DMS53 treated with DMSO at 0.1 percent for 48 hours (cell line): ENCODE measurements at regions not wholly inside any gene's neighbourhood (a gene's known extent, or its start where the extent isn't known, plus 50 kb on each side); places are given as distances from the start of the nearest gene placed in this dataset.
"Not testable (repeated sequence)": the region's sequence is repeated elsewhere in the genome, so short reads cannot be mapped to it uniquely, and the experiment has no call there.

ENCODE experiments used
- DNase-seq: peaks from one replicate; lab custom pipeline; 2025; ENCODE audit not compliant: unreplicated experiment; lab: John Stamatoyannopoulos, UW

DNA sequence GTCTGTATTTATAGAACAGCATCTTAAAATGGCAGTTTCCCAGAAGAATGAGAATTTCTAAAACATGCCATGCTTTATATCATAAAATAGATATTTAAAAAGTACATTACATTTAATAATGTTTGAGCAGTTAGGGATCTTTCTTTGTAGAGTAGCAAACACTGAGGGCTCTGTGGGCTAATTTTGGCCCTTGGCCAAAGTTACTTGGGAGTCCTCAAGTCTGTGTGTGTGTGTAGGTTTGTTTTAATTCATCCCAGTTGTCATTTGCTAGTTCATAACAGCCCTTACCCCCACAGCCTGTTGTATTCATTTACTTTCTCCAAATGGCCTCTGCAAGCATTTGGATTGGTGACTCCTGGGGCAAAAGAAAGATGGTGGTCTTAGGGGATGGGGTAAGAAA lies 576.4 kb upstream of the SGCD start:
- no peak for DNase-seq

DNA sequence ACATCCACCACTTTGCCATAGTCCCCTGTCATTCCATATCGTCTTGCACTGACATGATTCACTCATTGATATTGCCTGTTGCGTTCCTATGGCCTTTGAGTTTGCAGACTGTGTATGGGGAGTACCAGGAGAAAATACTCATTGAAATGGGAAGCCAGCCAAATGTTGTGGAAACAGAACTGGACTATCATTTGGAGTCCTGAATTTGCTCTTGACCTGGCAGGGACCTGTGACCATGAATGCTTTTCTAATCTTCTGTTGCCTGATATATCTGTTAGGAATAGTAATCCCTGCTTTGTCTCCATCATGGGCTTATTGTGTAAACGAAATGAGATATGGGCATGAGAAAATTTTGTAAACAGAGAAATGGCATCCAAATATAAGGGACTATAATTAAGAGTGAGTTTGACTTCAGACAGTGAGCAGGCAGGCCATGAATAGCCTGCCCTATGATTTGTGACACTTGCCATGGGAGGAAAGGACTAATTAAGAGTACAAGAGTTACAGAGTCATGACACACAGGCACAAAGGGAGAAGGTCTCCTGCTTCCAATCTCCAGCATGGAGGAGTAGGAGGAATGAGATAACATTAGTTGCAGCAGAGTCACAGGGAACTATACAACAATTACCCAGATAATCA lies 572.9 kb upstream of the SGCD start:
- peak; percentile 32 for DNase-seq

DNA sequence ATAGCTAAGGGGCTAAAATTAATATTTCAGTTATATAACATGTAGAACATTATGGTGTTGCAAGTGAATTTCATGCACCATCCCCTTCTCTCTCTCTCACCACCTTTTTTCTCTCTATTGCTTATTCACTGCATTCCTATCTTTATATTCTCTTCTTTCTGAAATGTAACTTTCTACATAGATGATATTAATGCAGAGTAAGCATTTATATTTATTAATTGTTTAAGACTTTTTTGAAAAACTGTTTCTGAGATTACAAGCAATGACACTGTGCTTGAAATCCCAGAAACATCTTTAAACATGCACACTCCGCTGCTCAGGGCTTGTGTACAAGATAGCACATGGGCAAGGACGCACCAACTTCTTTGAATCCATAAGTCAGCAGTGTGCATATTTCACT lies 567.7 kb upstream of the SGCD start:
- no peak for DNase-seq

DNA sequence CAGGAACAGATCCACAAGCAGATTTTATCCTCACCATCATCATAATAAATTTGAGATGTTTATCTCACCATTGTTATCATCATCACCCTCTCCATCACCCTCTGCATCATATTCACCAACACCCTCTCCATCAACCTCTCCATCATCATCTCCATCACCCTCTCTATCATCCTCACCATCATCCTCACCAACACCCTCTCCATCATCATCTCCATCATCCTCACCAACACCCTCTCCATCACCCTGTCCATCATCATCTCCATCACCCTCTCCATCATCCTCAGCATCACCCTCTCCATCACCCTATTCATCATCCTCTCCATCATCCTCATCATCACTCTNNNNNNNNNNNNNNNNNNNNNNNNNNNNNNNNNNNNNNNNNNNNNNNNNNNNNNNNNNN lies 567.0 kb upstream of the SGCD start:
- no peak for DNase-seq

DNA sequence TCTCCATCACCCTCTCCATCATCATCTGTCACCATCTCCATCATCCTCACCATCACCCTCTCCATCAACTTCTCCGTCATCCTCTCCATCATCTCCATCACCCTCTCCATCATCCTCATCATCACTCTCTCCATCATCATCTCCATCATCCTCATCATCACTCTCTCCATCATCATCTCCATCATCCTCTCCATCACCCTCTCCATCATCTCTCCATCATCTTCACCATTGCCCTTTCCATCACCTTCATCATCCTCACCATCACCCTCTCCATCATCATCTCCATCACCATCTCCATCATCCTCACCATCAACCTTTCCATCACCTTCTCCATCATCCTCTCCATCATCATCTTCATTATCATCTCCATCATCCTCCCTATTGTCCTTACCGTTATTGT lies 565.5 kb upstream of the SGCD start:
- no peak for DNase-seq

DNA sequence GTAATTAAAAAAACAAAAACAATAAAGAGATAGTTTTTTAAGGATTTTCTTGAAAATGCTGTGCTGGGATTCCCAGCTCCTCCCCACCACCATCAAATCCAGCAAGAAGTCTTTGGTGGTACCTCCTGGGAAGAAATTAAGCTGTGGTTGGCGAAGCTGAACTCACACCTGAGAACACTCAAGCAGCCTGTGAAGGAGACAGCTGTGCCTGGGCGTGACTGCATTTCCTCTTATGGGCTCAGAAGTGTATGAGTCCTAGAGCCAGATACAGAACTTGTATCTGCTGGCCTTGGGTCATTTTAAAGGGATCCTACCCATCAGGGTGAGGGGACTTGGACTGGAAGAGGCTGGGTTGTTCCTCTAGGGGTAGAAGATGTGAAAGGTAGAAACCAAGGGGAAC lies 561.2 kb upstream of the SGCD start:
- no peak for DNase-seq

DNA sequence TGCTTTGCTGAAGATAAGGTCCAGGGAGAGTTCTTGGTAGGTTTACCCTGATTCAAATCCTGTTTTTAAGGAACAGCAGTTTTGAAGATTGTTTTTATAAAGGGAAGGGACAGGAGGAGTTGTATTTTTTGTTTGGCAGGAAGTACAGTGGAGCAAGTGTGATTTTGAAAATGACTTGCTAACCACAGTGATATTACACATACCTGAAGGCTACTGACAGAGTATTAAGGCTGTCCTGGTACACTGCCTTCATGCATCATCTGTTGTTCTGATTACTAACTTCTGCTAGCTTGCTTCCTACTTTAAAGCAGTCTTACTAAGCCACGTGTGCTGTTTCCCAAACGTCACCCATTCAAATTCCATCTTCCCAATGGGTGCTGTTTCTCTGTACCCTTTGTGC lies 559.5 kb upstream of the SGCD start:
- no peak for DNase-seq

DNA sequence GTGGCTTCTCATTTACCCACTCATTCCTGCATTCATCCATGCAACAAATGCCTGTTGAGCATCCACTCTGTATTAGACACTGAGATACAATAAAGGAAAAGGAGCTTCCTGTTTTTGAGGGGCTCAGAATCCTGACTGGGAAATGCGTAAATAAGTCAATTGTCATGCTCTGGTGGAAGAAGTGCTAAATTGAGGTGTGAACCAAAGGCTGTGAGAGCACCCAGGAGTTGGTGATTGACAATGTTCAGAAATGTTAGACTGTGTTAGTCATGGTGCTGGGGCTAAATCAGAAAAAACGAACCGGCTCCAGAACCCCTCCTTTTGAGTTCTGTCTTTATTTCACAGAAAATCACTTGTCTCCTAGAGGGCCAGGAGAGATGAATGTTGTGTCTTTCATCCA lies 558.6 kb upstream of the SGCD start:
- DNase-seq = no peak

DNA sequence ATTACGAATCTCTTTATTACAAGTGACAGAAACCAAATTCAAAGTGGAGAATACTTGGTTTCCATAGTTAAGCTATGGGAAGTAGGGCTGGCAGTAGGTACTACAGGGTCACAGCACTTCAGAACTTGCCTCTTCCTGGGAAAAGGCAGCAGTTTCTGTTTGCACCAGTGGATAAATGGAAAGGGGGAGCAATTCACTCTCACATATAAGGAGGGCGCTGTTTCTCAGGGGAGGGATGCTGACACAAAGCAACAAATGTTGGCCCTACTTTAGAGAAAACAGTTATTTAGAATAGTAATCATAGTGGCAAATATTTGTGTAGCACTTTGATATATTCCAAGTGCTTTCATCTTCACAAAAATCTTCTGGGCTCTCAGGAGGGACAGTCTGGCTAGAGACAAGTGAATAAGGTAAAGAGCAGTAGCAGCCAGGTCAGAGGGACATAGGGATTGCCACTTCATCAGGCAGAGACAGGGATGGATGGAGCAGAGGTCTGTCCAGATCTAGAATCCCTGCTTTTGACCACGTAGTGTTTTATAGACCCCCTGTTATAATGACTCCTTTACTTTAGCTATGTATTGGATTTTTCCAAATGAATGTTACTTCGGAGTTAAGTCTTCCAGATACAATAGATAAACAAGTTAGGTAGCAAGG lies 554.8 kb upstream of the SGCD start:
- DNase-seq = no peak

DNA sequence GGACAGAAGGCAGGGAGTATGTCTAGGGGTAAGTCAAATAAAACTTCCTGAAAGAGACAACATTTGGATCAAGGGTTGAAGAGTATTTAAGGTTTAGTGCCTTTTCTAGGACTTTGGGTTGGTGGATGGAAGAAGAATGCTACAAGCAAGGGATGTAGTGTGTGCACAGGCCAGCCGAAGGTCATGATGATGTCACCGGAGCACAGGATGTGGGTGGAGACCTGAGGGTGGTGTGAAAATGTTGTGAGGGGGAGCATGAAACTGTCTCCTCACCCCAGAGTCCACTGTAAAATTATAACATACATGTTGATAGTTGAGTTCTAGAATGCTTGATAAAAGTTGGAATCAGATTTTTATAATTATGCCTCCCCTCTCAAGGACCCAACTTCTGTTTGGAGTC lies 553.3 kb upstream of the SGCD start:
- no peak for DNase-seq

DNA sequence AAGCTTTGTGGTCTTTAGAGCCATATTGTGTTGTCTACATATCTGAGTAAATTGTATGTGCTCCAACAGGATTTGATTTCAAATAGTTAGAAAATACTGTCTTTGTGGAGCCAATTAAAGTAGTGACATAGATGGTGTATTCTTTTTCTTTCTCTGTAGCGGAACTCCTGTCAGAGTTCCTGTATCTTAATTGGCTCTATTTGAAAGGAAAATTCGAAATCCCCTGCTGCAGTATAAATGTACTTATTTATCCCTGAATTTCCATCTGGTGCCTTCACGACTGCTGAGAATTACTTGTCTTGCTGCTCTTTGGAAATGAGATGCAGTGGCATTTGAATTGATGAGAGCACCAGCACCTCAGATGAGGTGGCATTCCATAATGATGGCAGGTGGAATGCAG lies 546.7 kb upstream of the SGCD start:
- DNase-seq = no peak

DNA sequence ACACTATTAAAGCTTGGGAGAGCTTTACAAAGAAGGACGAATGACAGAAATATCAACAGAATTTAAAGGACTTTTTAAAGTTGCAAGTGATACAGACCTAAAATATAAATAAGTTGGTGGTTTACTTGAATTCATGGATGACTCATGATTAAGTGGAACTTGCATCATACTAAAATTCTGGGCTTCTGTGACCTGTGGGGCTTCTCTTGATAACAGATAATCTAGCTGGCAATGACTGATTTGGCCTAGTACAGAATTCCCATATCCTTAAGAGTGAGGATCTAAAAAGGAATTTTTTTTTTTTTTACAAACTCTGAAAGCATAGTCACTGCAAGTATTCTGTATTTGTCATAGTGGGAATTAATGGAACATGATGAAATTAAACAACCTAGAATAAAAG lies 543.7 kb upstream of the SGCD start:
- DNase-seq = no peak

DNA sequence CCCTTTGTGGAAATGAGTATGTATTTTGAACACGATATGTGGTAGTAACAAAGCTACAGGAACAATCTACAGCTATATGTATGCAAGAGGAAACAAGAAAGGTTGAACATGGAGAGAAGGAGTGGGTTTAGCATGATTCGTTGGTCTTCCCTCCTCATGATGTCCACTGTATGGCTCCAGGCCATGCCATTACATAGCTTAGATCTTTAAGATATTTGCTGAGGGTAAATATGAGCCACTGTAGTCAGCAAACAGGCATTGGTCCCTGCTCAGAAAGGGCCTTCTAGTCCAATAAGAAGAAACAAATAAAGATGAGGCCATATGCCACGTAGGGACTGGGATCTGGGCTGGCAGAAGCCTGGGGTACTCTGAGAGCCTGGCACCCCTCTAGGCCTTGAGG lies 543.2 kb upstream of the SGCD start:
- no peak for DNase-seq

DNA sequence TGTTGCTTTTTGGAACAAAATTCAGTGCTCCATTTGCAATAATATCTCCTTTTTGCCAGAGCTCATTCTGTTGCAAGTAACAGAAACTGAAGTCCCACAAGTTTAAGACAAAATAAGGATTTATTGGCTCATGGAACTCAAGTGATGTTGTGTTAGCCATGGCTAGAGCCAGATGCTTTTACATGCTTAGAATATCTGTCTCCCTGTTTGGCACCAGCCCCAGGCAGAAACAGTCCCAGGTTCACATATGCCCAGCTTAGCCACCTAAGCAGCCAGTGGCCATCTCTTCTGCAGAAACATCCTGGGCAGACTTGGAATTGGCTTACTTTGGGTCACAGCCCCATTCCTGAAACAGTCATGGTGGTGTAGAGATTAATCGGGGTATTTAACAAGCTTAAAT lies 540.9 kb upstream of the SGCD start:
- no peak for DNase-seq

DNA sequence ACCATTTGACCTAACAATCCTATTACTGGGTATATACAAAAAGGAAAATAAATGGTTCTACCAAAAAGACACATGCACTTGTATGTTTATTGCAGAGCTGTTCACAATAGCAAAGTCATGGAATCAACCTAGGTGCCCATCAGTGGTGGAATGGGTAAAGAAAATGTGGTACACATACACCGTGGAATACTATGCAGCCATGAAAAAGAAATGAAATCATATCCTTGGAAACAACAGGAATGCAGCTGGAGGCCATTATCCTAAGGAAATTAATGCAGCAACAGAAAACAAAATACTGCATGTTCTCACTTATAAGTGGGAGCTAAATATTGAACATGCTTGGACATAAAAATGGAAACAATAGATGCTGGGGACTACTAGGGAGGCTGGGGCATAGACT lies 534.1 kb upstream of the SGCD start:
- no peak for DNase-seq

DNA sequence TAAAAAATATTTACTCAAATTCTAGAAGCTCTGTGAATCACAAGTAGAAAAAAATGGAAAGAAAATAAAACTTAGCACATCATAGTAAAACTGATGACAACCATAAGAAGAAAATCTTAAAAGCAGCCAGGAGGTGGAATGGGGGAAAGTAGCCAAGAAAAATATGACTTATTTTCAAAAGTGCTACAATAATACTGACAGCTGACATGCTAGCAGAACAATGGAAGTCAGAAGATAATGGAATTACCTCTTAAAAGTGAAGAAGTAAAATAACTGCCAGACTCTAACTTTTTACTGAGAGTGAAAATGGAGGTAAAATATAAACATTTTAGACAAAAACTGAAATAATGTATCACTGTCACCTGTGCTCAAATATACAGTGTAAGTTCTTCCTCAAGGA lies 532.2 kb upstream of the SGCD start:
- peak; percentile 23 for DNase-seq

DNA sequence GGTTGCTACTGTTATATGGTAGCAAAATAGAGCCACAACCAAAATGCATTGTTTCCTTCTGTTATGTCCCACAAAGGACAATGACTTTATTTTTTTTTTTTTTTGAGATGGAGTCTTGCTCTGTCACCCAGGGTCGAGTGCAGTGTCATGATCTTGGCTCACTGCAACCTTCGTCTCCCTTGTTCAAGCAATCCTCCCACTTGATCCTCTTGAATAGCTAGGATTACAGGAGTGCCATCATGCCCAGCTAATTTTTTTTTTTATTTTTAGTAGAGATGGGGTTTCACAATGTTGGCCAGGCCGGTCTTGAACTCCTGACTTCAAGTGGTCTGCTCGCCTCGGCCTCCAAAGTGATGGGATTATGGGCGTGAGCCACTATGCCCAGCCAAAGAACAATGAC lies 527.7 kb upstream of the SGCD start:
- DNase-seq = no peak

DNA sequence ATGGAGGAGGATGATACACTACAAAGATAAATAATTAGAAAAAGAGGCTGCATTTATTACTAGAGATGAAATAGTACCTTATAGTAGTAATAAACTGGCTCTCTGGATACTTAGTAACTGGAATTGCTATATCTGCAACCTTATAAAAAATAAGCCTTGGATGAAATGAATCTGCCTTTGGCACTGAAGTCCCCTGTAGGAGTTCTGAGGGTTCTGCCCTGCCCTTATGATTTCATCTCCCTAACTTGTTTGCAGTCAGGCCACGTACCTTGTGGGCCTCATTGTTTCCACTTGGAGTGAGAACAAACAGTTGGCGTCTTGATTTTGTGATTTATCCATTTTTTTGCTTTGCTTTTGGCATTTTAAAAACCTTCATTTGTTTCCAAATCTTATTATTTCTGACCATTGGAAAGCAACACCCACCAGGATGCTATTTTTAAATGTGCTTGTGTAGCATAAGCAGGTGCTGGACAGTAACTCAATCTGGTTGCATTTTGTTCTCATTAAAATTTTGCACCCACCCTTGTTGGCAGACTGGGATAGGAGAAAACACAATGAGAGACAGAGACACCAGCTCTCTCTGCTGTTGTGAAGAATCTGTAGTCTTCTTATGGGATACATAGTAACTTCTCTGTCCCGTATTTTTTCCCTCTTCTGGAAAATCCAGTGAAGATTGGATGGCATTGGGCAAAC lies 518.9 kb upstream of the SGCD start:
- no peak for DNase-seq

DNA sequence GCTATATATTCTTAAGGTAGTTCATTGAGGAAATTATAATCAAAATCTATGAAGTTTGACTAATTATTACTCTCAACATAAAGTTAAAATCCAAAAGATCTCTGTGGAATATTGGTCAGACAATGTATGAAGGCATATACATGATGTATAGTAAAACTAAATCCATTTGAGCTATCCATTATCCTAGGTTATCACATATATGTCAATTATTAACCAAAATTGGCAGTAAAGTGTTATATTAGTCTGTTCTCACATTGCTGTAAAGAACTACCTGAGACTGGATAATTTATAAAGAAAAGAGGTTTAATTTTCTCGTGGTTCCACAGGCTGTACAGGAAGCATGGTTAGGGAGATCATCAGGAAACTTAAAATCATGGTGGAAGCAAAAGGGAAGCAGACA lies 511.7 kb upstream of the SGCD start:
- DNase-seq = no peak

DNA sequence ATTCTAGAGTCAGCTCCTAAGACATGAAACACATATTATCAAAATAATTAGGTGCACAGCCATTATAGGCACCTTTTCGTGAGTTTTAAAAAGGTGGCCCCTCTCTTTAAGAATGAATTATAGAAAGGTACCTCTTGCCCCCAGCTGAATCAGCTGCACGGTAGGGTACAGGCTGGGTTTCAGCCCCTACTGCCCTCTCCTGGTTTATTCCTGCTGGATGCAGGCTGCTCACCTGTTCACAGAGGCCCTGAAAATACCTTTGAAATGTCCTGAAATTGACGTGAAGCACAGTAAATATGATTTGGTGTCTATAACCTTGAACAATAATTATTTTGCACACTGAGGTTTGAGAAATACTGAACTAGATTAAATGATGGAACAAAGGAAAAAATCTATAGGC lies 504.8 kb upstream of the SGCD start:
- no peak for DNase-seq

DNA sequence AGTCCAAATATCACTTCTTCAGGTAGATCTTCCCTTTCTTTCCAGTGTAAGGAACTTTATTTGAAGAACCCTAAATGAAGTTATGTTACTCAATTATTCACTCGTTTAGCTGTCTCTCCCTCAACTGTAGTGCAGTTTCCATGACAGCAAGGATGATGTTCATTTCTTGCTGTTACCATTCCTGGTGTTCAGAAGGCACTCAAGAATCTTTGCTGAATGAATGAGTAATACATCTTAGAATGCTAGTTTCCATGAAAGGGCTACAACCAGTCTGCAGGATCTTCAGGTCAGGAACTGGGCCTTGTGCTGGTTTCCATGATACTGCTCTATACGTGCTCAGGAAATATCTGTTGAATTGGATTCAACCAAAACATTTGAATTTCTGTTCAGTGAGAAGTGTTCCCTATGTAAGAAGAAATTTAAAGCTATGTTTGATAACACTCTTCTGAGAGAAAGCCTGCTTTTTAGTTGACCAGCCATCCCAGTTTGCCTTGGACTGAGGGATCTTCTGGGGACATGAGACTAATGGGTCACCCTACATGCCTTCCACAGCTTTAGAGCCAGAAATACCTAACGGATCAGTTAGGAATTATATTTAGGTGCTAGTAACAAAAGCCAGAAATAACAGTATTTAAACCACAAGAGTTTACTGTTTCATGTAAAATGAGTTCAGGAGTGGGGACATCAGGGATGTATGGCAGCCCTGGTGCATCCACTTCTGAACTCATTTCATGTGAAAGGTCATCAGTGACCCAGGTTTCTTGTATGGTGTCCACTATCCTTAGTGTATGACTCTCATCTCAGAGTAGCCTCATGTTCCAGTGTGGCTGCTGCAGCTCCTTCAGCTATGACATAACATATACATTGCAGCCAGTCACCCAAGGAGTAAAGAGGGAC lies 500.1 kb upstream of the SGCD start:
- no peak for DNase-seq

DNA sequence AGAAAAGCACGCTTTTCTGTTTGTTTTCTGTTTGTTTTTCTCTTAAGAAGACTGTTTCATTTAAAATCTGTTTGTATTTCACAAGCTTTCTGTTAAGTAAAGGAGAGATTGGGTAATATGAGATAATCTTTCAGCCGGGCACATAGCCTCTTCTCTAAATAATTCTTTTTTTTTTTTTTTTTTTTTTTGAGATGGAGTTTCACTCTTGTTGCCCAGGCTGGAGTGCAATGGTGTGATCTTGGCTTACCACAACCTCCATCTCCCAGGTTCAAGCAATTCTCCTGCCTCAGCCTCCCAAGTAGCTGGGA lies 499.5 kb upstream of the SGCD start:
- DNase-seq = not testable (repeated sequence)
